GM20000 (cell line): ENCODE measurements at regions not wholly inside any gene's neighbourhood (a gene's known extent, or its start where the extent isn't known, plus 50 kb on each side); places are given as distances from the start of the nearest gene placed in this dataset.
"Not testable (repeated sequence)": the region's sequence is repeated elsewhere in the genome, so short reads cannot be mapped to it uniquely, and the experiment has no call there.

Source experiments
- DNase-seq: peaks from one replicate; pipeline ENCODE4 v3.0.0; 2012; ENCODE audit warnings: low spot score
- TF ChIP-seq, protein P1 (sequence below): IDR thresholded peaks from 2 replicates; pipeline ENCODE4 v1.5.1; 2012; ENCODE audit warnings: mild to moderate bottlenecking, control low read depth; ENCODE audit errors: extremely low read depth, missing control alignments

DNA sequence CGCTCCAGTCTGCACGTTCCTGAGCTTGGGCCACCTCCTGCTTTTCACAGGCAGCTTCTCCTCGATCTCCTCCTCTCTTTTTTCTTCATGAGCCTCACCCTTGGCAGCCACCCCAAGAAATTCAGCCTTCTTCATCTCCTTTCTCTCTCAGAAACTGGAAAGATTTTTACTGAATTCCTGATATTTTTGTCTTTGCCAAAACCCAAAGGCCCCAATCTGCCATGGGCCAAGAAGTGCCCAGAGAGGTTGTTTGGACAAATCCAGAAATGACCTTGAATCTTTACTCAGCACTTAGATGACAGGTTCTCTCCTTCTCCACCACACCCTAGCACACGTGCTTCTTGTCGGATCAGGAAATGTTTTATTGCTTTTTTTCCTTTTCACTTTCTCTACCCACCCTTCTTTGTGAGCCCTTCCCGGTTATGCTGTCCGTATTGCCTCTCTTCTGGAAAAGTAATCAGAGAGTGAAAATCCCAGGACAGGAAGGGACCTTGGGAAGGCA is 134.5 kb upstream of the TNP1 start:
- DNase-seq, result no peak
- TF ChIP-seq, protein P1, sequence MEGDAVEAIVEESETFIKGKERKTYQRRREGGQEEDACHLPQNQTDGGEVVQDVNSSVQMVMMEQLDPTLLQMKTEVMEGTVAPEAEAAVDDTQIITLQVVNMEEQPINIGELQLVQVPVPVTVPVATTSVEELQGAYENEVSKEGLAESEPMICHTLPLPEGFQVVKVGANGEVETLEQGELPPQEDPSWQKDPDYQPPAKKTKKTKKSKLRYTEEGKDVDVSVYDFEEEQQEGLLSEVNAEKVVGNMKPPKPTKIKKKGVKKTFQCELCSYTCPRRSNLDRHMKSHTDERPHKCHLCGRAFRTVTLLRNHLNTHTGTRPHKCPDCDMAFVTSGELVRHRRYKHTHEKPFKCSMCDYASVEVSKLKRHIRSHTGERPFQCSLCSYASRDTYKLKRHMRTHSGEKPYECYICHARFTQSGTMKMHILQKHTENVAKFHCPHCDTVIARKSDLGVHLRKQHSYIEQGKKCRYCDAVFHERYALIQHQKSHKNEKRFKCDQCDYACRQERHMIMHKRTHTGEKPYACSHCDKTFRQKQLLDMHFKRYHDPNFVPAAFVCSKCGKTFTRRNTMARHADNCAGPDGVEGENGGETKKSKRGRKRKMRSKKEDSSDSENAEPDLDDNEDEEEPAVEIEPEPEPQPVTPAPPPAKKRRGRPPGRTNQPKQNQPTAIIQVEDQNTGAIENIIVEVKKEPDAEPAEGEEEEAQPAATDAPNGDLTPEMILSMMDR, result no peak

DNA sequence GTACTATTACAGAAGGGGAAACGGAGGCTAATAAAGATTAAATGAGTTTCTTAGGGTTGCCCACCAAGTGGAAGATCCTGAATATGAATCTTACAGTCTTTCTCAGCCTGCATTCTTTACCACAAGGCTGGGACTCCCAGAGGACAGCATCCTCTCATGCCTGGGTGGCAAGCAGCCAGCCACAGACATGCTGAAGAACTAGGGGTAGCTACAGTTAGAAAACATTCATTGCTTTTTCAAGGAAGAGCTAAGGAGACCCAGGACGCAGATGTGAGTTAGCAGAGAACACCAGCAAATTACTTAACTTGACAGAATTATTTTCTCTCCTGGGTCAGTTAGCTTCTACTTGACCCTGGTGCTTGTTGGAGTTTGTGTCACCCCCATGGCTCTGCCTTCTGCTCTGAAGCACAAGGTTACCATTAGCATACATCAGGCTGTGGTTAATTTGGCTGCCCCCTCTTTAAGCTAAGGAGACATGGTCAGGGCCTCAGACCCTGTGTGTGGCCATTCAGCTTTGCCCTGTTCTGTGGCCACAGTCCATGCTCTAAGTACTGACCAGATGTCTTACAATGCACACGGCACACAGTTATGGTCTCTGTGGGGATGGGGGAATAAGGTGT is 132.3 kb upstream of the TNP1 start:
- DNase-seq, result no peak
- TF ChIP-seq, protein P1, result no peak

DNA sequence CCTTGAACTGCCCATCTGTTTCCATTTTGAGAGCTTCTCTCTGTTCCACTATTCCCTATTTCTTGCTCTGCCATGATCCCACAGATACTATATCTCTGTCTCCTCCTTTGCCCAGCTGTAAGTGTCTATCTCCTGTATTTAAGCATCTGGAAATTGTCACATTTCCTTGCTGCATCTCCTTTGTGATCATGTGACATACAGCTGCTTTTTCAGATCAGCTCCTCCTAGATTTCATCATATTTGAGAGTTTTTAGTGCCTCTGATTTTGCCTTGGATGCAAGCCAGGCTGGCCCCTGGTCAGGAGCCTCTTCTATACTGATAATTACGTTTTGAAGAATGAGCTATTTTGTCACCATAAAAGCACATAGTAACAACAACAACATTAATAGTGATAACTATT is 131.7 kb upstream of the TNP1 start:
- no peak for DNase-seq
- TF ChIP-seq, protein P1, result no peak

DNA sequence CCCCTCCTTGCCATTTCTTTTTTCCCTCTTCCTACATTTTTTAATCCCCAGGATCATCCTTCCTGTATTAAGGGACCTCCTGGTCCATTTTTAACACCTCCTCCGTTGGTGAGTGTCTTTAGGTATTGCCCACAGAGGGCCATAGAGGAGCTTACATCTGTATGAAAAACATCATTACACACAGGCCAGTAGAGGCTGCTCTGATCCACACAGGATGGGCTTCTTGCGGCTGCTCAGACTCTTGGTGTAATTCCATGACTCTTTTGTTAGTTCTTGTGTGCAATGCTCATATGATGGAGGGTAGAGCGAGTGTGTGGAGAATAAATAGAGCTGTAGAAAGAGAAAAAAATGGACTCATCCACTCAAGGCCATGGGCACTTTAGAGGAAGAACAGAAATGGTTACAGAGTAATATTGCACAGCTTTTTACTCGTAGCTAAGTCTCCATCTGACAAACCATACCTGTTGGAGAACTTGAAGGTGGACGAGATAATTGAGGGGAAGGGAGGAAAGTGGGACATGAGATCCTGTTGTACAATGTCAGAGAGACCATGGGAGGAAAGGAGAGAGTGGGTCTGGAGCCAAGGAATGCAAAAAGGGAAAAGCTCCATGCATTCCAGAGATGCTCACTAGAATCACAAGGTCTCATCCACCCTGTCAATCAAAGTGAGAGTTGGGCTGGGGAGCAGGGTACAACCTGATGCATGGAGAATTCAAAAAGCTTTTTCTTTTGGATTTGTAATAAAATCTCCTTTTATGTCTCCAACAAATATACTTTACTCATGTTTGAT is 129.7 kb upstream of the TNP1 start:
- TF ChIP-seq, protein P1, result no peak
- no peak for DNase-seq

- no peak for DNase-seq
- TF ChIP-seq, protein P1, result no peak
These were observed 127.5 kb upstream of the TNP1 start for GRCh38 chr2:216987252-216987821.

DNA sequence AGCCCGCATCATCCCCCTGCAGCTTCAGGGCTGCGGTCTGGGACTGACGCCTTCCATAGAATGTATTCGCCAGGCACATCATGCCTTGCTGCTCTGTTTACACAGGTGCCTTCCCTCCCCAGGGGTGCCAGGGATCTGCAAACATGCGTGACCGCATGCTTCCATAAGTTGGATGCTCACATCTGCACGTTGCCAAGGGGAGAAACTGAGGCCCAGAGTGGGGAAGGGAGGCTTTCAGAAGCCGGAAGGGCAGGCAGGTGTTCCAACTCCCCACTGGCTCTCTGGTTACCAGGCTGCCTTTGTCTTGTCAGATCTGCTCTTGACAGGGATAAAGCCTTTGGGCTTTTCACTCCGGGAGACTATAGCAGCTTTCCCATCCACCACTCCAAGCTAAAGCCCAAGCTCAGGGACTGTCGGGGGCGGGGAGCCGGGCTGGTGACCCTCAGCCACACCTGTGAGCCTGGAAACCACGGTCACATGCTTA is 125.8 kb upstream of the TNP1 start:
- DNase-seq, result no peak
- TF ChIP-seq, protein P1, result no peak

- TF ChIP-seq, protein P1, result no peak
- DNase-seq, result no peak
These were observed 125.1 kb upstream of the TNP1 start for GRCh38 chr2:216984937-216985336.

DNA sequence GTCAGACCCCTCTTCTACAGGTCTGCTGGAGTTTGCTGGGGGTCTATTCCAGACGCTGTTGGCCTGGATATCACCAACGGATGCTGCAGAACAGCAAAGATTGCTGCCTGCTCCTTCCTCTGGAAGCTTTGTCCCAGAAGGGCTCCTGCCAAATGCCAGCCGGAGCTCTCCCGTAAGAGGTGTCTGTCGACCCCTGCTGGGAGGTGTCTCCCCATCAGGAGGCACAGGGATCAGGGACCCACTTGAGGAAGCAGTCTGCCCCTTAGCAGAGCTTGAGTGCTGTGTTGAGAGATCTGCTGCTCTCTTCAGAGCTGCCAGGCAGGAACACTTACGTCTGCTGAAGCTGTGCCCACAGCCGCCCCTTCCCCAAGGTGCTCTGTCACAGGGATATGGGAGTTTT is 122.1 kb upstream of the TNP1 start:
- not testable (repeated sequence) for DNase-seq

DNA sequence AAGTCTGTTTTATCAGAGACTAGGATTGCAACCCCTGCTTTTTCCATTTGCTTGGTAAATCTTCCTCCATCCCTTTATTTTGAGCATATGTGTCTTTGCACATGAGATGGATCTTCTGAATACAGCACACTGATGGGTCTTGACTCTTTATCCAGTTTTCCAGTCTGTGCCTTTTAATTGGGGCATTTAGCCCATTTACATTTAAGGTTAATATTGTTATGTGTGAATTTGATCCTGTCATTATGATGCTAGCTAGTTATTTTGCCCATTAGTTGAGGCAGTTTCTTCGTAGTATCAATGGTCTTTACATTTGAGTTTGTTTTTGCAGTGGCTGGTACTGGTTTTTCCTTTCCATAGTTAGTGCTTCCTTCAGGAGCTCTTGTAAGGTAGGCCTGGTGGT is 120.6 kb upstream of the TNP1 start:
- not testable (repeated sequence) for DNase-seq
